Psoas muscle (tissue), 7 donors: ENCODE measurements at regions not wholly inside any gene's neighbourhood (a gene's known extent, or its start where the extent isn't known, plus 50 kb on each side); places are given as distances from the start of the nearest gene placed in this dataset.

Source experiments
- ATAC-seq, 4 donors: fragments of 200-7000 bp; cut with Tn5 transposase; one replicate each; pipeline ENCODE4 v1.9.1; 2020; ENCODE audit warnings: moderate library complexity in 3 of 4, mild to moderate bottlenecking in 2 of 4
- DNase-seq, 2 donors: peaks; one replicate each; pipeline ENCODE4 v3.0.0-alpha.2; 2020
- H3K27ac ChIP-seq: fragments of 200-600 bp; one replicate; pipeline ENCODE4 v1.8.0; 2022
- H3K27me3 ChIP-seq, 3 donors: fragments of 200-600 bp in 1 of 3; one replicate each; pipeline versions ENCODE4 v1.6.1 to v1.8.0; 2013 to 2022; ENCODE audit warnings: low read length in 2 of 3, mild to moderate bottlenecking in 2 of 3, moderate library complexity in 1 of 3; ENCODE audit not compliant: insufficient read depth in 3 of 3
- H3K36me3 ChIP-seq, 2 donors: fragments of 200-600 bp in 1 of 2; one replicate each; pipeline versions ENCODE4 v1.6.1 to v1.8.0; 2013 to 2022; ENCODE audit warnings: low read depth in 1 of 2, mild to moderate bottlenecking in 1 of 2, moderate library complexity in 1 of 2; ENCODE audit not compliant: insufficient read depth in 1 of 2
- H3K4me1 ChIP-seq: fragments of 200-600 bp; one replicate; pipeline ENCODE4 v1.8.0; 2022
- H3K4me3 ChIP-seq: fragments of 200-600 bp; one replicate; pipeline ENCODE4 v1.8.0; 2022; ENCODE audit warnings: mild to moderate bottlenecking
- H3K9me3 ChIP-seq: fragments of 200-600 bp; one replicate; pipeline ENCODE4 v1.8.0; 2022
- CTCF ChIP-seq: fragments of 200-600 bp; IDR thresholded peaks from one replicate; pipeline ENCODE4 v1.8.0; 2022; ENCODE audit warnings: antibody characterized with exemption
- WGBS, 3 donors: extraction: QIAGEN DNeasy Blood & Tissue Kit; methylation state at CpG; one replicate each; pipeline versions ENCODE4 v1.1.6 to v1.1.7; 2013; 5-methylcytosine and 5-hydroxymethylcytosine counted together
- intact Hi-C, 2 donors: fragments of 100-400 bp; cut with DNase I; formaldehyde crosslinking; loops; one replicate each; pipeline versions ENCODE4 v1.11.0 to v1.14.2; 2022
- donor health status: healthy with polysubstance abuse.
- donor health status: DM: no; HTN: no; CAD: no; lungs with moderate emphysema.
- donor health status: Bipolar disorder and iron deficiency.
- donor health status: healthy.
- donor health status: DM: yes; HTN: yes; CAD: no.
- donor health status: DM: no; HTN: no; CAD: no.
- donor health status: DM: yes; HTN: yes; CAD: no.

GRCh38 chr14:99342906-99343305 lies 70.9 kb upstream of the BCL11B start:
- no peak for TF ChIP-seq CTCF
- Histone ChIP-seq H3K9me3 (no peaks in the 10 kb centered on the region), H3K4me1 (no peaks in the 10 kb centered on the region), H3K36me3 (no peaks in the 10 kb centered on the region), H3K4me3 (no peak overlapping the region), H3K27ac (no peak overlapping the region), H3K27me3 (peaks cover 0 to 8% (median 5%) of the 10 kb centered on the region in 3 donors)
- WGBS, 3 donors = 77 to 82% (median 82%) methylated on average over 7 of the region's 7 CpGs
- DNase-seq = no peak
- intact Hi-C loops = no loop called here
- no peak for ATAC-seq

- Histone ChIP-seq H3K9me3 (no peaks in the 10 kb centered on the region), H3K27ac (no peak overlapping the region), H3K27me3 (peaks cover 0 to 8% (median 5%) of the 10 kb centered on the region in 3 donors), H3K4me3 (no peak overlapping the region), H3K36me3 (no peaks in the 10 kb centered on the region), H3K4me1 (no peaks in the 10 kb centered on the region)
- intact Hi-C loops = no loop called here
- ATAC-seq (no peak), DNase-seq (no peak)
- TF ChIP-seq CTCF = no peak
- 77 to 92% (median 81%) methylated on average over 6 of the region's 6 CpGs for WGBS, 3 donors
These were observed 70.2 kb upstream of the BCL11B start for GRCh38 chr14:99342204-99342603.

GRCh38 chr14:99339551-99339950 lies 67.6 kb upstream of the BCL11B start:
- peaks cover 0 to 7% (median 5%) of the 10 kb centered on the region in 3 donors for H3K27me3 ChIP-seq
- intact Hi-C loops = no loop called here
- no peak for TF ChIP-seq CTCF
- ATAC-seq (no peak), DNase-seq (no peak)
- no peak overlapping the region for H3K4me3 ChIP-seq
- no peak overlapping the region for H3K27ac ChIP-seq
- H3K4me1 ChIP-seq = no peaks in the 10 kb centered on the region
- WGBS, 3 donors = 75 to 84% (median 81%) methylated on average over 2 of the region's 2 CpGs
- H3K9me3 ChIP-seq = no peaks in the 10 kb centered on the region
- H3K36me3 ChIP-seq = no peaks in the 10 kb centered on the region

DNA sequence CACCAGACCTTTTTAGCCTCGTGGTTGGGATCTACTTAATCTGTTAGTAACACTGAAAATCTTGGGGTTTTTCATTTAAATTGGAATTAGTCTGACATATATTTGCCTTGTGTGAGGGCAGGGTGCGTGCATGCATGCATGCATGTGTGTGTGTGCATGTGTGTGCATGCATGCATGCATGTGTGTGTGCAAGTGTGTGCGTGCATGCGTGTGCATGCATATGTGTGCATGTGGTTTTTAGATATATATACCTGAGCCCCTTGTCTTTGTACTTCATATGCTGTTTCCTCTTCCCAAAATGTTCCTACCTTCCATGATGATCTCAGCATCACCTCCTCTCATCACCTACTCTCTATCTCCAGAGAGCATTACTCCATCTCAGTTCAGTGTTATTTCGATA lies 66.3 kb upstream of the BCL11B start:
- DNase-seq = no peak
- no peak overlapping the region for H3K27ac ChIP-seq
- intact Hi-C loops = no loop called here
- H3K9me3 ChIP-seq = no peaks in the 10 kb centered on the region
- no peak for ATAC-seq
- H3K4me1 ChIP-seq = no peaks in the 10 kb centered on the region
- 73 to 76% (median 75%) methylated on average over 5 of the region's 5 CpGs for WGBS, 3 donors
- TF ChIP-seq CTCF = no peak
- no peak overlapping the region for H3K4me3 ChIP-seq
- peaks cover 0 to 5% (median 3%) of the 10 kb centered on the region in 3 donors for H3K27me3 ChIP-seq
- H3K36me3 ChIP-seq = no peaks in the 10 kb centered on the region

DNA sequence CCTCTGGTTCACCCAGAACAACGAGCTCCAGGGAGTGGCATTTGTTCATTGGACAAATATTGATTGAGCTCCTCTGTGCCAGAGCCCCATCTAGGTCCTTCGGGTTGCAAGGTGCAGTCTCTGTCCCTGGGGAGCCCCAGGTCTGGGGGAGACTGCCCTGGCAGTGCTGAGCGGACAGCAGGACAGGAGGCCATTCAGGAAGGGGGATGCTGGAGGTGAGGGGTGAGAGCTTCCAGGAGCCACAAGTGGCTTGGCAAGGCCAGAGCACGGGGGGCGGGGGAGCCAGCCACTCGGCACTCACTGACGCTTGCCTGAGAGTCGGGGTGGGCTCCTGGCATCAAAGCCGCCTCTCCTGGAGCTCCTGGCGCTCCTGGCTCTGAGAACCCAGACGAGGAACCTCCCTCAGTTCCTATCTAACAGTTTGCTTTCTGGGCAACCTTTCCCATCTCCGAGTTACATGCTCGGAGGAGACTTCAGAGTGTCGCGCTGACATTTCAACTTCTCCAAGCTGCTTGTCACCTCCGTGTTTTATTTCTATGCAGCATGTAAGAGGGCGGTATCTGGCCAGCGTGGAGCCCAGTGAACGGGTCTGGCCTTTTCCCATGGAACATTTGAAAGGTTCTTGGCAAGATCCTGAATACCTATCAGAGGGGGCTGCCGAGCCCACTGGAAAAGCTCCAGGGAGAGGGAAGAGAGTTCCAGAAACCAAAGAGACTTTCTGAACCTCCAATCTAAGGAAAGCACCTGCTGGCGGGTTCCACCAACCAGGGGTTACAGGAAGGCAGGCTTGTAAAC lies 62.0 kb upstream of the BCL11B start:
- Histone ChIP-seq H3K4me1 (no peaks in the 10 kb centered on the region), H3K4me3 (no peak overlapping the region), H3K9me3 (no peaks in the 10 kb centered on the region), H3K36me3 (no peaks in the 10 kb centered on the region), H3K27me3 (peaks cover 0 to 2% (median 0%) of the 10 kb centered on the region in 3 donors), H3K27ac (no peak overlapping the region)
- intact Hi-C loops = no loop called here
- DNase-seq = no peak
- ATAC-seq = no peak
- 63 to 67% (median 64%) methylated on average over 20 to 21 of the region's 21 CpGs for WGBS, 3 donors
- no peak for TF ChIP-seq CTCF
